ENCODE measurements at regions not wholly inside any gene's neighbourhood (a gene's known extent, or its start where the extent isn't known, plus 50 kb on each side); places are given as distances from the start of the nearest gene placed in this dataset.

GRCh38 chrX:150203248-150203645, 159.9 kb upstream of the MAMLD1 start:
- WGBS, 2 donors, result 83 to 90% methylated on average over 2 of the region's 2 CpGs
- intact Hi-C loops (cut with DNase I), result loop anchor here in 2 of 10 donors (10.0 kb wide), 1 partner anchor 238 kb away; no protein-coding TSS in a partner anchor
- no peak for DNase-seq
- Histone ChIP-seq H3K27me3 (peaks cover 0 to 12% (median 0%) of the 10 kb centered on the region in 7 donors), H3K4me1 (peaks cover 0 to 23% (median 0%) of the 10 kb centered on the region in 9 donors), H3K27ac (peak overlapping the region in 1 of 10 donors; percentile 68), H3K36me3 (no peaks in the 10 kb centered on the region), H3K9me3 (no peaks in the 10 kb centered on the region), H3K4me3 (no peak overlapping the region)
- TF ChIP-seq, protein P1, sequence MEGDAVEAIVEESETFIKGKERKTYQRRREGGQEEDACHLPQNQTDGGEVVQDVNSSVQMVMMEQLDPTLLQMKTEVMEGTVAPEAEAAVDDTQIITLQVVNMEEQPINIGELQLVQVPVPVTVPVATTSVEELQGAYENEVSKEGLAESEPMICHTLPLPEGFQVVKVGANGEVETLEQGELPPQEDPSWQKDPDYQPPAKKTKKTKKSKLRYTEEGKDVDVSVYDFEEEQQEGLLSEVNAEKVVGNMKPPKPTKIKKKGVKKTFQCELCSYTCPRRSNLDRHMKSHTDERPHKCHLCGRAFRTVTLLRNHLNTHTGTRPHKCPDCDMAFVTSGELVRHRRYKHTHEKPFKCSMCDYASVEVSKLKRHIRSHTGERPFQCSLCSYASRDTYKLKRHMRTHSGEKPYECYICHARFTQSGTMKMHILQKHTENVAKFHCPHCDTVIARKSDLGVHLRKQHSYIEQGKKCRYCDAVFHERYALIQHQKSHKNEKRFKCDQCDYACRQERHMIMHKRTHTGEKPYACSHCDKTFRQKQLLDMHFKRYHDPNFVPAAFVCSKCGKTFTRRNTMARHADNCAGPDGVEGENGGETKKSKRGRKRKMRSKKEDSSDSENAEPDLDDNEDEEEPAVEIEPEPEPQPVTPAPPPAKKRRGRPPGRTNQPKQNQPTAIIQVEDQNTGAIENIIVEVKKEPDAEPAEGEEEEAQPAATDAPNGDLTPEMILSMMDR (IDR thresholded peaks at IDR 0.05), result no peak
- no peak for ATAC-seq

- Histone ChIP-seq H3K4me3 (no peak overlapping the region), H3K4me1 (peaks cover 0 to 23% (median 0%) of the 10 kb centered on the region in 9 donors), H3K27me3 (peaks cover 0 to 15% (median 0%) of the 10 kb centered on the region in 7 donors), H3K36me3 (no peaks in the 10 kb centered on the region), H3K9me3 (no peaks in the 10 kb centered on the region), H3K27ac (no peak overlapping the region)
- TF ChIP-seq, protein P1 (IDR thresholded peaks at IDR 0.05), result no peak
- no peak for DNase-seq
- peak in 1 of 8 donors; percentile 16 for ATAC-seq
- intact Hi-C loops (cut with DNase I), result loop anchor here in 2 of 10 donors (10.0 kb wide), 1 partner anchor 240 kb away; no protein-coding TSS in a partner anchor
- WGBS, 2 donors, result 93 to 96% methylated on average over 2 of the region's 2 CpGs
These were observed 158.1 kb upstream of the MAMLD1 start for GRCh38 chrX:150205011-150205410.

GRCh38 chrX:150207733-150208132, 155.4 kb upstream of the MAMLD1 start:
- Histone ChIP-seq H3K9me3 (no peaks in the 10 kb centered on the region), H3K27me3 (peaks cover 0 to 19% (median 0%) of the 10 kb centered on the region in 7 donors), H3K36me3 (no peaks in the 10 kb centered on the region), H3K27ac (no peak overlapping the region), H3K4me1 (peaks cover 0 to 12% (median 6%) of the 10 kb centered on the region in 9 donors), H3K4me3 (no peak overlapping the region)
- TF ChIP-seq, protein P1 (IDR thresholded peaks at IDR 0.05), result no peak
- no peak for ATAC-seq
- intact Hi-C loops (cut with DNase I), result loop anchor here in 2 of 10 donors (10.0 kb wide), 1 partner anchor 243 kb away; no protein-coding TSS in a partner anchor
- no peak for DNase-seq
- 96 to 100% methylated on average over 1 of the region's 1 CpG for WGBS, 2 donors

DNA sequence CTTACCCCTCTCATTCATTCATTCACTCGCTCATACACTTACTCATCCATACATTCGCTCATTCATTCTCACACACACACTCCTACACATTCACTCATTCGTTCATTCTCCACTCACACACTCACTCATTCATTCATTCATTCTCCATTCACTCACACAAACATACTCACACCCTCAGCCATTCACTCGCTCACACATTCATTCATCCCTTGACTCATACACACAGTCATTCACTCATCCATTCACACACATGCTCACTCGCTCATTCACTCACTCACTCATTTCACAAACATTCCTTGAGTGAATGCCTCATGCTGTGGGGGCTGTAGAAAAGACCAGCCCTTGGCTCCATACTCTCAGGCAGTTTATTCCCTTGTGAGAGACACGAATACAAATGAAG, 151.1 kb upstream of the MAMLD1 start:
- 93 to 97% methylated on average over 6 of the region's 6 CpGs for WGBS, 2 donors

More for the DNA sequence above, 151.1 kb upstream of the MAMLD1 start:
- H3K4me3 ChIP-seq, result no peak overlapping the region
- intact Hi-C loops (cut with DNase I), result no loop called here
- H3K27ac ChIP-seq, result peak overlapping the region in 2 of 10 donors; percentile 22 to 52
- TF ChIP-seq, protein P1 (IDR thresholded peaks at IDR 0.05), result no peak
- peaks cover 0 to 25% (median 11%) of the 10 kb centered on the region in 9 donors for H3K4me1 ChIP-seq
- no peaks in the 10 kb centered on the region for H3K9me3 ChIP-seq
- H3K27me3 ChIP-seq, result peaks cover 0 to 19% (median 0%) of the 10 kb centered on the region in 7 donors
- DNase-seq (no peak), ATAC-seq (no peak)
- no peaks in the 10 kb centered on the region for H3K36me3 ChIP-seq

Measured in heart right ventricle (tissue), 16 donors.